NCI-H345 (cell line): ENCODE measurements at regions not wholly inside any gene's neighbourhood (a gene's known extent, or its start where the extent isn't known, plus 50 kb on each side); places are given as distances from the start of the nearest gene placed in this dataset.
"Not testable (repeated sequence)": the region's sequence is repeated elsewhere in the genome, so short reads cannot be mapped to it uniquely, and the experiment has no call there.

ENCODE experiments used
- DNase-seq: peaks from one replicate; lab custom pipeline; 2025; lab: John Stamatoyannopoulos, UW

DNA sequence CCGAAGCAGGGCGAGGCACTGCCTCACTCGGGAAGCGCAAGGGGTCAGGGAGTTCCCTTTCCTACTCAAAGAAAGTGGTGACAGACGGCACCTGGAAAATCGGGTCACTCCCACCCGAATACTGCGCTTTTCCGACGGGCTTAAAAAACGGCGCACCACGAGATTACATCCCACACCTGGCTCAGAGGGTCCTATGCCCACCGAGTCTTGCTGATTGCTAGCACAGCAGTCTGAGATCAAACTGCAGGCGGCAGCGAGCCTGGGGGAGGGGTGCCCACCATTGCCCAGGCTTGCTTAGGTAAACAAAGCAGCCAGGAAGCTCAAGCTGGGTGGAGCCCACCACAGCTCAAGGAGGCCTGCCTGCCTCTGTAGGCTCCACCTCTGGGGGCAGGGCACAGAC lies 549.4 kb downstream of the KIF20B start:
- DNase-seq = not testable (repeated sequence)

DNA sequence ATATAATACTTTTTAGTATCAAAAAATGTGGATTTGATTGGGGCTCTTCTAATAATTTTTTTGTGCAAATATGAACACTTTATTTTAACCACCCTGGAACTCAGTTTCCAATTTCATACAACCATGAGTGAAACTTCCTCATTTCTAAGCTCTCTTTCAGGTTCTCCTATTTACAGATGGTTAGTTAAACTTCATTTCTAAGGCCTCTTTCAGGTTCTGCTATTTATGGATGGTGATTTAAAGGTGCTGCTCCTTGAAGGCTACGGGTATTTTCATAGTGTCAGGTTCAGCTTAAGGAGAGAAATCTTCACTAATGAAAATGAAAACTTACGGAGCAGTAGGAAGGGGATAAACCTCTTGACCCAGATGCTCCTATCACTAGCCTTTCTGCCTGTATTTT lies 568.3 kb downstream of the KIF20B start:
- no peak for DNase-seq

DNA sequence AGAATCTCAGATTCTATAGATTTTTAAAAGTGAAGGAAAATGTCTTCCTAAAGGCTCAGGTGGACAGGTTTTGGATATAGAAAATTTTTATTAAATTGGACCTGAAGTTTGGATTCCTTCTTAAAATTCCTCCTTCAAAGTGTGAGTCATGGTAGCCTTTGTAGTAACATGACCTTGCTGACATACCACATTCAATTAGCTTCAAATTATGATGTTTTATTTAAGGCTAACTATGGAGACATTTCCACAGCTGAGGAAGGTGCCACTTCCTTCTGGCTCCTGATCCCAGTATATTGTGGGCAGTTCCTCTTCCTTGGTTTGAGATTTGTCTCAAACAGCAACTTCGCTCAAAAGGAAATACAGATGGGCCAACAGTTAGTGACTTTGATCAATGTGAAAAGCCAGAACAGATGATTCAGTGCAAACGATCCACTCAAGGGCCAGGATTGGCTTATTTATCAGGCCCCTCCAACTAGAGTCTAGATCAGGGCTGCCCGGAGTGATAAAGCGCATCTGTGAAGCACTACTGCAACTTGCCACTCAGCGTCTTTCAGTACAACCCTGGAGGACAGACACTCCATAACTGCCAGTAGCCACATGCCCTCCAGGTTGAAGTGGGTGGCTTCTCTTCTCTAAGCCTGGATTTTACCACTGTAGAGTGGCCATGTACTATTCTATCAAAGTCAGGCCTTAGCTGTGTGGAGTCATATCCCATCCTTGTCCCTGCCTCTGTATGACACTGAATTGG lies 573.5 kb downstream of the KIF20B start:
- DNase-seq = no peak

DNA sequence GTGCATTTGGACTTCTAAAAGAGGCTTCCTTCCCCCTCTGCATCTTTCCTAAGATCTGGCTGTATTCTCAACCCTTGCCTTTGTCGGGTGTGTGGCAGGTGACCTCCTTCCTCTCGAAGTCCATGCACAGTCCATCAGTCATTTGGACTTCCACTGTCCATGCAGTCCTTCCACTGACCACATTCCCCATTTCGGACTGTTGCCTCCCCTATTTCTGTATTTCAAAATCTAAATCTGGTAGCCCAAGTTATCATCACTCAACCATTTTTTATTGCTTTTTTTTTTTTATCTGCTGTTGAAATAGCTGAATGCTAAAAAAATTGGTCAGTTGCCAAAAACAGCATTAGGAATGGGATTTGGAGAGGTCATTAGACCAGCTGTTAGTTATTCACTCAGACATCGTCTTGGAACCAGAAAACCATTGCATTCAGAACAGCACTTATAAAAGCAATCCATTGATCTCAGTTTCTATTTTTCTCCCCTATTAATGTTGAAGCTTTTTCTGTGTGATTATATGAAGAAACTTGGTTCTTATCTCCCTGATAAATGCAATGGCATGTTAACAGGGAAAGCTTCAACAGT lies 575.6 kb downstream of the KIF20B start:
- DNase-seq = peak; percentile 5

DNA sequence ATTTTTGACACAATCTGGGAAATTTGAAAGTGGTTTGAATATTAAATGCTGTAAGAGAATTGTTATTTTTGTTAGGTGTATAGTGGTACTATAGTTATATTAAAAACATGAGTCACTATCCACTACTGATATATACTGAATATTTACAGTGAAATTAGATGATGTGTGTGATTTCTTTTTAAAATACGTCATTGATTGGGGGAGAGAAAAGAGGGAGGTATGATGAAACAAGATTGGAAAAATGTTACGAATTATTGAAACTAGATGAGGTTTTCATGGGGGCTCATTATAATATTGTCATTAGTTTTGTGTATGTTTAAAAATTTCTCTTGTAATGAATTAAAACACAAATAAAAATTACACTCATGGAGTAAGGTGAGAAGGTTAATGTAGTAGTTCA lies 571.4 kb downstream of the HTR7 start:
- no peak for DNase-seq

DNA sequence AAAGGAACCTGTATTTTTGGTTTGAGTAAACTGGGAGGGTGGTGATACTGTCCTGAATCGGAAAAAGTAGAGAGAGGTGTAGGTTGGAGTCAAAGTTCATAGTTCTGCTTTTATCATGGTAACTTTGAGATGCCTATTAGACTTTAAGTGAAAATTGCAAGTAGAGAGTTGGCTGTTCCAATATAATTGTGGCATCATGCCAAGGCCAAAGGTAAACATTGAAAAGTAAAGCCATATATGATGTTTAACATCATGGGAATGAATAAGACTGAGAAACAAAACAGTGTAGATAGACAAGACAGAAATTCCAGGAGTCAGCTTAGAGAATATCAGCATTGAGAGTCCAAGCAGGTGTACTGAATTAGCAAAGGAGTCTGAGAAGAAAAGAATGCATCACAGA lies 570.9 kb downstream of the HTR7 start:
- DNase-seq = no peak

DNA sequence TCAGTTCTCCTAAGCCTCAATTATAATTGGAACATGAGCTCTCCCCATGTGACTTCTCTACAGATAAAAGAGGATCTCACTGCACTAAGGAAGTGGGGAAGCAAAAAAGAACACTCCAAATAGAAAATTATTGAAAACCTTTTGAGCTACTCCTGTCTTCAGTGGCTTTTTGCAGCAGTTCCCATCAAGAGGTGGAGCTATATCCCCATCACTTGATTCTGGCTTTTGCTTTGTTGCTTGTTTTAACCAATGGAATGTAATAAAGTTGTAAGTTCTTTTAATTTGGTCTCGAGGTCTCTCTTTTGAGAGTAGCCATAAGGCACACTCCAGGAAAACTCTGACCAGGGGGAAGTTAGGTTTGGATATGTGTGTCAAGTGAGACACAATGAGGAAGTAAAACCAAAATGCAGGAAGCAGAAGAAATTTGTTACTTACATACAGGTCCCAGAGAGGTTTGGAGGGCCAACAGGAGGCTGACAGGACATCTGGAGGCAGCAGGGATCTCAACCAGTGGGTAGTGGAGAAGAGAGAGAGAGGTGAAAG lies 569.4 kb downstream of the HTR7 start:
- no peak for DNase-seq

DNA sequence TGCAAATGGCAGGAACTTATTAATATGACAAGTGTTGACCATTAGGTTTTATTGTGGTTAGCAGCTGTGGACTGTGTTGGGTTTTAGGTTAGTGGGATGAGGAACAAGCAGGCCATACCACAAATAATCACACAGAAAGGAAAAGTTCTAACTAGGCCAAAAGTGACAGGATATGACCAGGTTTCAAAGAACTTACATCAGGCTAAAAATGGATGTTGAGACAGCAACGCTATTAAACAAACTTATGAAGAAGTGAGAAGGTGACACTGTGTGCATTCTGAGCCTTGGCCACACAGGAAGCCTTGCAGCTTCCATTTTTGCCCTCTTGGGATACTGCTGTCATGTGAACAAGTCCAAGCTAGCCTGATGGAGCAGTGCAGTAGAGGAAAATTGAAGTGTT lies 568.8 kb downstream of the HTR7 start:
- DNase-seq = no peak

DNA sequence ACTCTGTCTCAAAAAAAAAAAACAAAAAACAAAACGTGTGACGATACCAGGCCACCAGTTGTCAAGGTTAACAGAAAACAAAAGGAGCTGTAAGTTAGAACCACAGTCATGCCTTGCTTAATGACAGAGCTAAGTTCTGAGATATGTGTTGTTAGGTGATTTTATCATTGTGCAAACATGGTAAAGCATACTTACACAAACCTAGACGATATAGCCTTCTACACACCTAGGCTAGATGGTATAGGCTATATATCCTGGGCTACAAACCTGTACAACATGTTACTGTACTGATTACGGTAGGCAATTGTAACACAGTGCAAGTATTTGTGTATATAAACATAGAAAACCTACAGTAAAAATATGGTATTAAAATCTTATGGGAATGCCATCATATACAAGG lies 564.2 kb downstream of the HTR7 start:
- no peak for DNase-seq

DNA sequence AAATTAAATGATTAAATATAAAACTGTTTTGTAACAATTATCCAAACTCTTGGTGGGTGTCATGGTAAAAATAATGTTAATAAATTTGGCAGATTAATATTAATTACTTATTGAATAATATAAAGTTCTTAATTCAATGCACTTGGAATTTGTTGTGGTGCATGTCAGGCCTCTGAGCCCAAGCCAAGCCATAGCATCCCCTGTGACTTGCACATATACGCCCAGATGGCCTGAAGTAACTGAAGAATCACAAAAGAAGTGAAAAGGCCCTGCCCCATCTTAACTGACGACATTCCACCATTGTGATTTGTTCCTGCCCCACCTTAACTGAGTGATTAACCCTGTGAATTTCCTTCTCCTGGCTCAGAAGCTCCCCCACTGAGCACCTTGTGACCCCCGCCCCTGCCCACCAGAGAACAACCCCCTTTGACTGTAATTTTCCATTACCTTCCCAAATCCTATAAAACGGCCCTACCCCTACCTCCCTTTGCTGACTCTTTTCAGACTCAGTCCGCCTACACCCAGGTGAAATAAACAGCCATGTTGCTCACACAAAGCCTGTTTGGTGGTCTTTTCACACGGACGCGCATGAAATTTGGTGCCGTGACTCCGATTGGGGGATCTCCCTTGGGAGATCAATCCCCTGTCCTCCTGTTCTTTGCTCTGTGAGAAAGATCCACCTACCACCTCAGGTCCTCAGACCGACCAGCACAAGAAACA lies 562.9 kb downstream of the HTR7 start:
- DNase-seq = not testable (repeated sequence)

DNA sequence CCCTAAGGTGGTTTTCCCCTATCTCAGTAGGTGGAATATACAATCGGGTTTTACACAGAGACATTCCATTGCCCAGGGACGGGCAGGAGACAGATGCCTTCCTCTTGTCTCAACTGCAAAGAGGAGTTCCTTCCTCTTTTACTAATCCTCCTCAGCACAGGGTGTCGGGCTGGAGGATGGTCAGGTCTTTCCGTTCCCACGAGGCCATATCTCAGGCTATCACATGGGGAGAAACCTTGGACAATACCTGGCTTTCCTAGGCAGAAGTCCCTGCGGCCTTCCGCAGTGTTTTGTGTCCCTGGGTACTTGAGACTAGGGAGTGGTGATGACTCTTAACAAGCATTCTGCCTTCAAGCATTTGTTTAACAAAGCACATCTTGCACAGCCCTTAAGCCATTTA lies 555.8 kb downstream of the HTR7 start:
- not testable (repeated sequence) for DNase-seq

DNA sequence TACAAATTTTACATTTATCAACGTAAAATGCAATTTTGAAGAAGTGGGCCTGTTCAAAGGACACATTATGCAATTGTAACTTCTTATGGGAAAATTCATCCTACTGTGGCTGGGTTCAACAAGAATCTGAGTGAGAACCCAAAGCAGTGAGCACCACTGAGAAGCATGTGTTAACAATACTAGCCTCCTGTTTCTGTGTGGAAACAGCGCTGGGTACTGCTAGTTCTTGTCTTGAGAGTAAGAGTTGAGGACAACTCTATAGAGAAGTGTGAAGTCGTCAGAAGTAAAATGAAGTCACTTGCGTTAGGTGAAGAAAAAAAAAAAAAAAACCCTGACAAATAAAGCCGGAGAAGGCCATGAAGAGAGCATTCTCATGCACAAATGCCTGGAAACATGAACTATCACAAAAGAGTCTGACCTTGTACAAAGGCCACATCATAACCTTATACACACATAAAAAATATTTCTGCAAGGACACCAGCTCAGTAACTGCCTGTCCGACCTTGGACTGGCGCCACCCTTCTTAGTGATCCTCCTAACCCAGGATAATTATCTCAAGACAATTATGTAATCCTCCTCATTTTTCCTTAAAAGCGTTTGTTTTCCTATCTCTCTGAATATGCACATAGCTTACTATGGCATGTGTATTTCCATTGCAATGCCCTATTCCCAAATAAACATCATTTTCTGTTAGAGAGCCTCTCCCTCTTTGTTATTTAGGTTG lies 554.9 kb downstream of the HTR7 start:
- DNase-seq = no peak

DNA sequence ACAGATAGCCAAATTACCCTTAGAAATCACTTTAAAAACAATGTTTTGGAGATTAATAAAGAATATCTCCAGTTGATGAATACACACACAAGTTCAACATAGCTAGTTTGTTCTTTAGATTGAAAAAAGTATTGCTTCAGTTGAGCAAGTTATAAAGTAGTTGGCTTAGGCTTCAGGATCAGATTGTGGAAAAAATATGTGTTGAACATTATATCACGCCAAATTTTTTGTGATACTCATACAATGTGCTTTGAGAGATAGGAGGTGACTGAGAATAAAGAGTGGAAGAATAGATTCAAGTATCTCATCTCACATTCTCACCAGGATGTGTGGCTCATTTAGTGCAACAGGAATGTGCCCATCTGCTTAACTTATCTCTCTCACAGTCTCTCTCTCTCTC lies 553.3 kb downstream of the HTR7 start:
- DNase-seq = no peak

DNA sequence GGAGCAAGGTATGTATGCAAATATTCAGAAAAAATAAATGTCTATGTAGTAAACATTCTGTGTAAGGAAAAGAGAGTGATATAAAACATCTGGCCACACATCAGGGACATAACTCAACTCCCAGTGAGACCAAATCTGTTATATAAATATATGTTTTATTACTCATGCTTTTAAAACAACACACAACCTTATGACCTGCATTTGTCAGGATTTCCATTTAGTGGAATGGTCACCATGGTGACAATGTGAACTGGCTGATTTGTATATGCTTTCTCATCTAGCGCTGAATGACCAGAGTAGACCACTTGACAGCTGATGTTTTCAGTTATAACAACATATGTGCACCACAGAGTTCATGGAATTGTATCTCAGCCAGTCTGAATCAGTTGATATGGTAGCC lies 551.7 kb downstream of the HTR7 start:
- DNase-seq = no peak

DNA sequence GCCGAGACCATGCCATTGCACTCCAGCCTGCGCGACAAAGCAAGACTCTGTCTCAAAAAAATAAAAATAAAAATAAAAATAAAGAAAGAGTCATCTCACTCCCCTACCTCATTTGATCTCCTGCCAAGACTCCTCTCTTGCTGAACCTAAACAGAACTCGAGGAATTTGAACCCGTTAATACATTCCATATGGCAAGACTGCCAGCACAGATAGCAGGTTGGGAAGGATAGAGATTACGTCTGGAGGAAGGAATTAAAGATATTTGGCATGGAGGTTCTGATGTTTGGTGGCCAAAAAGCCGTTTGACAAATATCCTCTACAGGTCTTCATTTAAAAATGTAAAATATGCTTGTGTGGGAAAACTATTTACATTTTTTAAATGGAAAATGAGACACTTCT lies 549.6 kb downstream of the HTR7 start:
- DNase-seq = no peak

DNA sequence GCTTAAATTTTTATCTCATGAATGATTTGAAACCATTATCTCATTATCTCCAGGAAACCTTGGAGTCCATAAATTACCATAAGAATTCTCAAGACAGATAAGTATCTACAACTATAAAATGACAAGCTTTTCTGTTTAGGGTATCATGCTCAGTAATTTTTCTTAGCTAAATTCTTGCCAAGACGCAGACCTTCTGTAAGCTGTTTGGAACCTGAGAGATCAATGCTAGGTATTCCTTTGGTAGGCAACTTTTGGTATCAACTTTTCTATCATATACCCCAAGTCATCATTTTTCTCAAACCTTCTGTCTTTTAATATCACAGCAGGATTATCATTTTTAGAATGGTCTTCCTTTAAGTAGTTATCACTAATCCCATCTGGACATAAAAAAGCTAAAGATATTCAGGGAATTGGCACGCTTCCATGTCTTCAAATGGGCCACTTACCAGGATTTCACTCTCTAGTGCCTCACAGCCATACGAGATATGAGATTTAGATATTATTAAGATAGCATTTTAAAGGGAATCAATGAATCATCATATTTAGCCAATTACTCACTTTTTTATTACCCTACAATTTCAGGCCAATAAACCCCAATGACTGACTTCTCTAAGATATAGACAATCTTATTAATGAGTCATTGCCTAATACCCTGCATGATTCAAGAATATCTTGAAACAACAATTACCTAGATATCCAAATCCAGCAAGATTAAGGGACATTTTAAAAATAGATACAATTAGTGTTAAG lies 544.1 kb downstream of the HTR7 start:
- DNase-seq = no peak

DNA sequence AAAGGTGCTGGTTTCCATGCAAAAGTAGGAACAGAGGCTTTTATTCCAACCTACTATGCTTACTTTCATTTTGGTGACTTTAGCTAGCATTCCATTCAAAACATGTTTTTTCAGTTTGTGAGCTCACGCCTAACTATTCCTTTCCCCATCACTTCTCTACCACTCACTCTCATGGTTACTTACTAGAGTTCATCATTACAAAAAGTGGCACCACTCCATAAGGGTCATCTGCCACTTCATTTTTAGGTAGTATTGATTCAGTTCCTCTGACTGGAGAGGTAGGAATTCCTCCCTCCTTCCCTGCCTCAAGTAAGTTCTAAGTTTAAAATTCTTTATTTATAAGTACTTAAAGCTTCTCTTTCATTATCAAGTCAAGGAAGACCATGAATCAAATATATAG lies 543.1 kb downstream of the HTR7 start:
- no peak for DNase-seq

DNA sequence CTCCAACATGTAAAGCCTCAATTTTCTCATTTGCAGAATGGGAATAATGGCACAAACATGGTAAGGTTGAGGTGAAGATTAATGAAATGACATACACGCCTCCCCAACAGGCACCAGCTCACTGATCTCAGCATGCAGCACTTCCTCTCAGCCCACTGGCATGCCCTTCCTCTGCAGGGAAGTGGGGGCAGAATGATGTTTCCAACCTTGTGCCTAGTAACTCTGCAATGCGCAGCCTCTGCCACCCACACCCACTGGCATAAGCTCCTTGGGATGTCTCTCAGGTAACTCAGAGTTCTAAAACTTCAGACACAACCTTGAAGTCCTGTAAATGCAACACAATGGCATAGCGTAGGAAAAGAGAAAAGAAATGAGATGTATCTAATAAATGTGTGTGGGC lies 540.7 kb downstream of the HTR7 start:
- no peak for DNase-seq

DNA sequence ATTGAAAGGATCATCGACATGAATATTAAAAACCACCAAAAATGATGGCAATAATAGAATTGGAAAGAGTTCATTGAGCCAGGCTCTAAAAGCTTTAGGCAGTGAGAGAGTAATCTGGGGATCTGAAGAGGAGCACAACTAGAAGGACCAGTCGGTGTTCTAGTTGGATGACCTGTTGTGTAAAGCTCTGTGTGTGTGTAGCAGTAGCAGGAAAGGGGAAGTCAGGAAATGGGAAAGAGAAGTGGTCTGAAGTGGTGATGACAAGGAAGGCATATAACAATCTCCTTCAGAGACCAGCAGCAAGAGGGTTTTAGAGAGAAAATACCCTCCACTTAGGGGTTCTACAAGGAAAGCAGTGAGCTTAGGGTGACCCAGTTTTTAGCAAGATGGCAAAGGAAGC lies 539.2 kb downstream of the HTR7 start:
- no peak for DNase-seq

DNA sequence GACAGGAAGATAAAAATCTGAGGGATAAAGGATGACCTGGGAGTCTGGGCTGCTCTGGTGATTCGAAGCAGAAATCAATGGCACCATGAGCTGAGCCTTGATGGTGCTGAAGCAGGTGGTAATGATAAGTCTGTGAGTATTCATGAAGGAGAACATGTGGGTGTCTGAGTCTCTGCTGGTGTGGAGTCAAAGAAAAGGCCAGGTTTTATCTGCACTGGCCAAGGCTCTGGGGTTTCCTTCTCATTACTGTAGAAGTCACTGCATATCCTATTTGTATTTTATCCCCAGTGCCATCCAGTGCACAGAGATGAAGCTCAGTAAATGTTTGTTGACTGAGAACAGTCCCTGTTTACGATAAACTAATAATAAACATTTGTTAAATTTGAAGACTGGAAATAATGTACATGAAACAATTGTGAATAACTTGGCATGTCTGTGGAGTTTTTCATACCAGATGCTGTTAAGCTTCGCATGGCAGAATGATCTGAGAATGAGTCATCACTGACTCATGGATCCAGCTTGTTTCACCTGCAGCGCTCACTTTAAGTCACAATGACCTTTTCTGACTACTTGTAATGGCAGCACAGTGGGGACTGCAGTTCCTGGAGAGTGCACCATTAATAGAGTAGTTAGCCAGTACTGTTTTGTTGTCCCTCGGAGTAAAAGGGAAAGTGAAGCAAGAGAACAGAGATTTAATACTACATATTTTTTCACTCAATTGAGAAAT lies 538.5 kb downstream of the HTR7 start:
- peak; percentile 40 for DNase-seq
